Activated CD4-positive, alpha-beta T cell treated with anti-CD3 and anti-CD28 coated beads, Interleukin-10, Interleukin-2, amounts not matched to agents 100 ng/mL and 50 ng/mL, durations not matched to agents 16 hours and 8 hours (primary cell): ENCODE measurements at regions not wholly inside any gene's neighbourhood (a gene's known extent, or its start where the extent isn't known, plus 50 kb on each side); places are given as distances from the start of the nearest gene placed in this dataset.
"Not testable (repeated sequence)": the region's sequence is repeated elsewhere in the genome, so short reads cannot be mapped to it uniquely, and the experiment has no call there.

Experiments used
- DNase-seq: peaks from one replicate; pipeline ENCODE4 v3.0.0-alpha.2; 2020

GRCh38 chr2:116776556-116776955, 1037.9 kb upstream of the DDX18 start:
- DNase-seq: no peak

- no peak for DNase-seq
Observed at GRCh38 chr2:116787848-116788247, 1026.6 kb upstream of the DDX18 start.

- no peak for DNase-seq
Observed at GRCh38 chr2:116802671-116803070, 1011.8 kb upstream of the DDX18 start.

- no peak for DNase-seq
Observed at GRCh38 chr2:116804901-116805300, 1009.6 kb upstream of the DDX18 start.

GRCh38 chr2:116806505-116806904, 1008.0 kb upstream of the DDX18 start:
- DNase-seq: not testable (repeated sequence)

GRCh38 chr2:116809109-116809508, 1005.4 kb upstream of the DDX18 start:
- DNase-seq: no peak

GRCh38 chr2:116810071-116810470, 1004.4 kb upstream of the DDX18 start:
- DNase-seq: no peak

GRCh38 chr2:116810645-116811044, 1003.8 kb upstream of the DDX18 start:
- DNase-seq: no peak

- DNase-seq: no peak
Observed at GRCh38 chr2:116819355-116819754, 995.1 kb upstream of the DDX18 start.

- no peak for DNase-seq
Observed at GRCh38 chr2:116820986-116821385, 993.5 kb upstream of the DDX18 start.

- DNase-seq: not testable (repeated sequence)
Observed at GRCh38 chr2:116829543-116829942, 984.9 kb upstream of the DDX18 start.

- no peak for DNase-seq
Observed at GRCh38 chr2:116832148-116832547, 982.3 kb upstream of the DDX18 start.

GRCh38 chr2:116833052-116833451, 981.4 kb upstream of the DDX18 start:
- no peak for DNase-seq

GRCh38 chr2:116842164-116842563, 972.3 kb upstream of the DDX18 start:
- no peak for DNase-seq

- DNase-seq: no peak
Observed at GRCh38 chr2:116859708-116860107, 954.8 kb upstream of the DDX18 start.

- DNase-seq: no peak
Observed at GRCh38 chr2:116874021-116874420, 940.5 kb upstream of the DDX18 start.

- DNase-seq: no peak
Observed at GRCh38 chr2:116877274-116877673, 937.2 kb upstream of the DDX18 start.

GRCh38 chr2:116877944-116878343, 936.5 kb upstream of the DDX18 start:
- no peak for DNase-seq

- no peak for DNase-seq
Observed at GRCh38 chr2:116879650-116880160, 934.8 kb upstream of the DDX18 start.

GRCh38 chr2:116891191-116891590, 923.3 kb upstream of the DDX18 start:
- no peak for DNase-seq

GRCh38 chr2:116911540-116911939, 903.0 kb upstream of the DDX18 start:
- no peak for DNase-seq

GRCh38 chr2:116915673-116916072, 898.8 kb upstream of the DDX18 start:
- no peak for DNase-seq

- no peak for DNase-seq
Observed at GRCh38 chr2:116917196-116917595, 897.3 kb upstream of the DDX18 start.

GRCh38 chr2:116918574-116918973, 895.9 kb upstream of the DDX18 start:
- DNase-seq: no peak

GRCh38 chr2:116922414-116922813, 892.1 kb upstream of the DDX18 start:
- no peak for DNase-seq

- DNase-seq: no peak
Observed at GRCh38 chr2:116924509-116924908, 890.0 kb upstream of the DDX18 start.
